ENCODE measurements at regions not wholly inside any gene's neighbourhood (a gene's known extent, or its start where the extent isn't known, plus 50 kb on each side); places are given as distances from the start of the nearest gene placed in this dataset.

DNA sequence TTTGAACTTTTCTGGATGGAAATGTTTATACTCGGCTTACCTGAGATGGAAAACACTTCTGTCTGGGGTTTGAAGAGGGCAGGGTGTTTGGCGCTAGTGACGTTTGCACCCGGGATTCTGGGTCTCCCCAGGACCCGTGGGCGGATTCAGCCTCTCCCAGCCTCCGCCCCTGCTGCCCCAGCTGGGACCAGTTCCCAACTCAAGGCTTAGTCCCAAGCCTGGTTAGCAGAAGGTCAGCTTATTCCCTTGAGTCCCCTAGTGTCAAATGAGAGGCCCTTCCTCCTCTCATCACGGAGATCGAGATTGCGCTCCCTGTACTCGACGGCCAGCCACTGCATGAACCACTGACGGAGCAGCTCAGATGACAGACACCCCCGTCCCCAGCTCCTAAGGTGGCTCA, 123.2 kb downstream of the RTP5 start:
- H3K9me3 Mint-ChIP-seq (ENCODE audit: unreplicated experiment), result no peaks in the 10 kb centered on the region
- BruUV-seq (replicated peaks), result no TSS peak
- H3K27me3 ChIP-seq (replicated peaks; ENCODE audit: control insufficient read depth, insufficient read depth, low read length), result no peaks in the 10 kb centered on the region

DNA sequence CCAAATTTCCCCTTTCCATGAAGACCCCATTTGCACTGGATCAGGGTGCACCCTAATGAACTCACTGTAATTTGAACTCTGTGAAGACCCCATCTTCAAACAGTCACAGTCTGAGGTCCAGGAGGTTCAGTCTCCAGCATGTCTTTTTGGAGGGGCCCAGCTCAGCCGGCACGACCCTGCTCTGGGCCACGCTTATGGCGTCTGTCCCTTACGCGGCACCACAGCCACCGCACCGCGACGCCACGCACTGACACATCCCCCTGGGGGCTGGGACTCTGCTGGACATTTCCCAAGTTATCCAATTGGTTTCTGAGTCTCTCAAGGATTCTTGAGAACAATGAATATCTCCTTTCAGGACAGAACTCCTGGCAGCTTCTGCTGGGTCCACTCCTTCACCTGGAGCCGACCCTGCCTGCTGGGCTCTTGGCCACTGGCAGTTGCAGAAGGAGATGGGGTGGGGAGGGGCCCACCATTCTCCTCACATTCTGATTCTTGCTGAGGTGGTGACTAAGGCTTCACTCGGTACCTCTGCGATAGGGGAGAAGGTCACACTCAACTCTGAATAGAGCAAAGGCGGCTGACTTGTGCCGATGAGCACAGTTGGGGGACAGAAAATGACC, 124.0 kb downstream of the RTP5 start:
- H3K36me3 ChIP-seq (ENCODE audit: control insufficient read depth, insufficient read depth, low read length), result no peaks in the 10 kb centered on the region
- intact Hi-C loops (cut with micrococcal nuclease; ENCODE audit: unreplicated experiment), result no loop called here
- ChIA-PET CTCF (no interaction called here), POLR2A (no interaction called here)
- H3K27ac Mint-ChIP-seq (ENCODE audit: unreplicated experiment), result no peak overlapping the region
- H3K36me3 Mint-ChIP-seq (ENCODE audit: insufficient read depth, unreplicated experiment), result no peaks in the 10 kb centered on the region
- TF ChIP-seq, protein P1, sequence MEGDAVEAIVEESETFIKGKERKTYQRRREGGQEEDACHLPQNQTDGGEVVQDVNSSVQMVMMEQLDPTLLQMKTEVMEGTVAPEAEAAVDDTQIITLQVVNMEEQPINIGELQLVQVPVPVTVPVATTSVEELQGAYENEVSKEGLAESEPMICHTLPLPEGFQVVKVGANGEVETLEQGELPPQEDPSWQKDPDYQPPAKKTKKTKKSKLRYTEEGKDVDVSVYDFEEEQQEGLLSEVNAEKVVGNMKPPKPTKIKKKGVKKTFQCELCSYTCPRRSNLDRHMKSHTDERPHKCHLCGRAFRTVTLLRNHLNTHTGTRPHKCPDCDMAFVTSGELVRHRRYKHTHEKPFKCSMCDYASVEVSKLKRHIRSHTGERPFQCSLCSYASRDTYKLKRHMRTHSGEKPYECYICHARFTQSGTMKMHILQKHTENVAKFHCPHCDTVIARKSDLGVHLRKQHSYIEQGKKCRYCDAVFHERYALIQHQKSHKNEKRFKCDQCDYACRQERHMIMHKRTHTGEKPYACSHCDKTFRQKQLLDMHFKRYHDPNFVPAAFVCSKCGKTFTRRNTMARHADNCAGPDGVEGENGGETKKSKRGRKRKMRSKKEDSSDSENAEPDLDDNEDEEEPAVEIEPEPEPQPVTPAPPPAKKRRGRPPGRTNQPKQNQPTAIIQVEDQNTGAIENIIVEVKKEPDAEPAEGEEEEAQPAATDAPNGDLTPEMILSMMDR (IDR thresholded peaks at IDR 0.05; ENCODE audit: insufficient read depth in 1 of 2, low read depth in 1 of 2, low read length in 1 of 2, severe bottlenecking in 1 of 2, unreplicated experiment in 1 of 2), result no peak
- H3K27me3 Mint-ChIP-seq (ENCODE audit: insufficient read depth, unreplicated experiment), result peaks cover 5% of the 10 kb centered on the region
- H3K27me3 ChIP-seq (replicated peaks; ENCODE audit: control insufficient read depth, insufficient read depth, low read length), result no peaks in the 10 kb centered on the region
- H3K4me3 Mint-ChIP-seq (ENCODE audit: unreplicated experiment), result no peak overlapping the region
- no peaks in the 10 kb centered on the region for H3K4me1 Mint-ChIP-seq (ENCODE audit: low read depth, unreplicated experiment)
- no TSS peak for BruUV-seq (replicated peaks)
- H3K4me3 ChIP-seq (ENCODE audit: low read depth, low read length), result no peak overlapping the region
- H3K9me3 ChIP-seq, result no peaks in the 10 kb centered on the region
- DNase-seq, result no peak
- no peaks in the 10 kb centered on the region for H3K9me3 Mint-ChIP-seq (ENCODE audit: unreplicated experiment)
- H3K4me1 ChIP-seq, result no peaks in the 10 kb centered on the region

More for the DNA sequence above, 123.2 kb downstream of the RTP5 start:
- Mint-ChIP-seq H3K27me3 (ENCODE audit: insufficient read depth, unreplicated experiment) (peaks cover 3% of the 10 kb centered on the region), H3K36me3 (ENCODE audit: insufficient read depth, unreplicated experiment) (no peaks in the 10 kb centered on the region), H3K4me1 (ENCODE audit: low read depth, unreplicated experiment) (no peaks in the 10 kb centered on the region), H3K4me3 (ENCODE audit: unreplicated experiment) (no peak overlapping the region), H3K27ac (ENCODE audit: unreplicated experiment) (no peak overlapping the region)
- no peaks in the 10 kb centered on the region for H3K4me1 ChIP-seq
- no peak for DNase-seq
- ChIA-PET CTCF (no interaction called here), POLR2A (no interaction called here)
- H3K9me3 ChIP-seq, result no peaks in the 10 kb centered on the region
- no peak overlapping the region for H3K4me3 ChIP-seq (ENCODE audit: low read depth, low read length)
- TF ChIP-seq, protein P1 (IDR thresholded peaks at IDR 0.05; ENCODE audit: insufficient read depth in 1 of 2, low read depth in 1 of 2, low read length in 1 of 2, severe bottlenecking in 1 of 2, unreplicated experiment in 1 of 2), result no peak
- intact Hi-C loops (cut with micrococcal nuclease; ENCODE audit: unreplicated experiment), result no loop called here
- no peaks in the 10 kb centered on the region for H3K36me3 ChIP-seq (ENCODE audit: control insufficient read depth, insufficient read depth, low read length)

DNA sequence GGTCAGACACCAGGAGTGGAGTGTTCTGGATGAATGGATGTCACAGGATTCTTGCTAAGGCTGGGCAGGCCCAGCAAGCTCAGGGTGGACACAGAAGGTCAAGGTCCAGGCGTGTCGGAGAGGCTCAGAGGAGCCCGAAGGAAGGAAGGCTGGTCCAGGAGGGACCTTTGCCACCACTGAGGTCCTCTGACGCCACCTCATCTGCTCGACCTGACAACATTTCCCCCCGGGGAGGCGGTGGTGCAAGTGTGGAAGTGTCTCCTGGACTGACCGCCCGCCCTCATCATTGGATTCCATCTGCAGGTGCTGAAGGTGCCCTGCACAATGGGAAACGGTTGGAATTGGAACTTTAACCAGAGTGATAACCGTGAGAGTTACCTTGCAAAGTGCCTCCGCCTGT, 124.6 kb downstream of the RTP5 start:
- Histone ChIP-seq H3K27me3 (replicated peaks; ENCODE audit: control insufficient read depth, insufficient read depth, low read length) (no peaks in the 10 kb centered on the region), H3K4me3 (ENCODE audit: low read depth, low read length) (no peak overlapping the region), H3K36me3 (ENCODE audit: control insufficient read depth, insufficient read depth, low read length) (no peaks in the 10 kb centered on the region), H3K9me3 (no peaks in the 10 kb centered on the region), H3K4me1 (no peaks in the 10 kb centered on the region)
- Mint-ChIP-seq H3K27ac (ENCODE audit: unreplicated experiment) (no peak overlapping the region), H3K9me3 (ENCODE audit: unreplicated experiment) (no peaks in the 10 kb centered on the region), H3K27me3 (ENCODE audit: insufficient read depth, unreplicated experiment) (peaks cover 7% of the 10 kb centered on the region), H3K4me3 (ENCODE audit: unreplicated experiment) (no peak overlapping the region), H3K4me1 (ENCODE audit: low read depth, unreplicated experiment) (no peaks in the 10 kb centered on the region), H3K36me3 (ENCODE audit: insufficient read depth, unreplicated experiment) (no peaks in the 10 kb centered on the region)
- no peak for DNase-seq
- intact Hi-C loops (cut with micrococcal nuclease; ENCODE audit: unreplicated experiment), result no loop called here
- ChIA-PET POLR2A (no interaction called here), CTCF (no interaction called here)
- TF ChIP-seq, protein P1 (IDR thresholded peaks at IDR 0.05; ENCODE audit: insufficient read depth in 1 of 2, low read depth in 1 of 2, low read length in 1 of 2, severe bottlenecking in 1 of 2, unreplicated experiment in 1 of 2), result no peak
- BruUV-seq (replicated peaks), result no TSS peak
